ENCODE measurements at regions not wholly inside any gene's neighbourhood (a gene's known extent, or its start where the extent isn't known, plus 50 kb on each side); places are given as distances from the start of the nearest gene placed in this dataset.

- no peak overlapping the region for H3K4me3 ChIP-seq (ENCODE audit: extremely low read depth in 1 of 4, insufficient read depth in 2 of 4, low read depth in 3 of 4, low read length in 4 of 4)
- POLR2A ChIA-PET (ENCODE audit: partially characterized antibody) = no interaction called here
- H3K27me3 ChIP-seq (replicated peaks in 1 of 4; ENCODE audit: control insufficient read depth in 3 of 4, extremely low read depth in 1 of 4, insufficient read depth in 3 of 4, low read length in 3 of 4) = no peaks in the 10 kb centered on the region
- TF ChIP-seq BRCA1 (IDR thresholded peaks at IDR 0.05; ENCODE audit: low read depth, low read length) = no peak
- no peak for TF ChIP-seq SIX5 (IDR thresholded peaks at IDR 0.05; ENCODE audit: low read depth, low read length)
- no peak for TF ChIP-seq RFX5 (IDR thresholded peaks at IDR 0.05; ENCODE audit: borderline replicate concordance, low read depth, low read length)
- TF ChIP-seq MAFK (IDR thresholded peaks at IDR 0.05; ENCODE audit: low read depth, low read length) = no peak
- no peak for TF ChIP-seq CEBPB (IDR thresholded peaks at IDR 0.05; ENCODE audit: low read depth, low read length)
- no peaks in the 10 kb centered on the region for H3K36me3 ChIP-seq (ENCODE audit: control insufficient read depth in 2 of 4, insufficient read depth in 4 of 4, low read length in 3 of 4)
- no peak overlapping the region for H2BK5ac ChIP-seq (ENCODE audit: low read depth, low read length)
- H4K5ac ChIP-seq (ENCODE audit: insufficient read length, low read depth, low read length) = no peak overlapping the region
- no peak overlapping the region for H3K18ac ChIP-seq (ENCODE audit: extremely low read depth, low read length)
- H2BK120ac ChIP-seq (replicated peaks; ENCODE audit: low read depth, low read length) = no peak overlapping the region
- H4K91ac ChIP-seq (replicated peaks; ENCODE audit: insufficient read length, low read length) = no peak overlapping the region
- CTCF ChIA-PET (ENCODE audit: partially characterized antibody) = interaction anchor here (1.1 kb wide), 1 partner anchor 89 kb away, joined by 3 read pairs; no protein-coding TSS in a partner anchor
- no peak for DNase-seq (ENCODE audit: low read depth in 1 of 2, low spot score in 2 of 2)
- no peak overlapping the region for H3K14ac ChIP-seq (ENCODE audit: insufficient read length)
- no peak overlapping the region for H3K4me2 ChIP-seq (ENCODE audit: insufficient read depth in 1 of 2, low read depth in 2 of 2, low read length in 2 of 2)
- H4K8ac ChIP-seq (ENCODE audit: extremely low read depth, insufficient read depth, low read length) = no peak overlapping the region
- H2BK15ac ChIP-seq (ENCODE audit: low read length) = no peak overlapping the region
- H3K23ac ChIP-seq (ENCODE audit: insufficient read length) = no peak overlapping the region
- H3K56ac ChIP-seq (replicated peaks; ENCODE audit: insufficient read length, low read depth, low read length) = no peak overlapping the region
- H3K9me3 ChIP-seq (ENCODE audit: insufficient read depth in 2 of 2, low read depth in 1 of 2, low read length in 1 of 2) = peaks cover 22 to 26% of the 10 kb centered on the region in 2 experiments
- no peaks in the 10 kb centered on the region for H4K20me1 ChIP-seq (replicated peaks in 1 of 2; ENCODE audit: control insufficient read depth in 1 of 2, insufficient read depth in 2 of 2, low read length in 2 of 2)
- no peak overlapping the region for H2BK20ac ChIP-seq (ENCODE audit: low read length)
- H2AK5ac ChIP-seq (ENCODE audit: low read depth, low read length) = no peak overlapping the region
- no peaks in the 10 kb centered on the region for H3K79me1 ChIP-seq (ENCODE audit: low read depth, low read length)
- H3K4ac ChIP-seq (replicated peaks; ENCODE audit: insufficient read length, low read depth, low read length) = no peak overlapping the region
- no peak for FAIRE-seq
- H3K9ac ChIP-seq (replicated peaks in 1 of 4; ENCODE audit: extremely low read depth in 1 of 4, low read depth in 3 of 4, low read length in 3 of 4) = no peak overlapping the region
- WGBS, 2 experiments (ENCODE audit: extremely low coverage in 1 of 2, insufficient coverage in 1 of 2, insufficient read length in 1 of 2, insufficient replicate concordance in 2 of 2, low coverage in 1 of 2, low lambda C conversion rate in 2 of 2, missing lambda C conversion rate in 1 of 2) = 95% methylated on average over 7 of the region's 7 CpGs; no CpG with 5 or more reads in 1 of the 2 experiments
- no peaks in the 10 kb centered on the region; a peak in 1 of 7 replicates for H3K4me1 ChIP-seq (replicated peaks in 1 of 4; ENCODE audit: control insufficient read depth in 3 of 4, insufficient read depth in 4 of 4, low read length in 3 of 4)
- no peaks in the 10 kb centered on the region for H3K79me2 ChIP-seq (ENCODE audit: control insufficient read depth in 1 of 2, insufficient read depth in 2 of 2, low read length in 2 of 2)
- no peak overlapping the region for H3K27ac ChIP-seq (ENCODE audit: low read depth, low read length)
- no peak overlapping the region for H2BK12ac ChIP-seq (ENCODE audit: low read depth, low read length)
- no peaks in the 10 kb centered on the region for H3K23me2 ChIP-seq (ENCODE audit: low read depth, low read length)
- H2AFZ ChIP-seq (ENCODE audit: low read length) = no peak overlapping the region
These were observed 425.8 kb upstream of the MYT1L start for GRCh38 chr2:2756886-2757285.

All from H1 (cell line).